ENCODE measurements at regions not wholly inside any gene's neighbourhood (a gene's known extent, or its start where the extent isn't known, plus 50 kb on each side); places are given as distances from the start of the nearest gene placed in this dataset.

DNA sequence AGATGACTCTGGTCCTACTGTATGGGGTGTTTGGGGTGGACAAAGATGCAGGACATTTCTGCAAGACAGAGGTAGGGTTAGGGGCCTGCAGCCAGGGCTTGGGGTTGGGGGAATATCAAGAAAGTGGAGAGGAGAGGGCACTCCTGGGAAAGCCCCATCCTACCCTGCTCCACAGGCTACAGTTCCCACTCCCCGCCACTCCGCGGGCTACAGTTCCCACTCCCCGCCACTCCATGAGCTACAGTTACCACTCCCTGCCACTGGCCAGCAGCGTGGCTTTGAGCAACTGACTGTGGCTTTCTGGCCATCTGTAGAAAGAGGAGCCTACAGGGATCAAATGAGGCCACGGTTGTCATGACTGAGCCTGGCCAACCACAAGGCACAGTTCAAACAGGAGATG, 93.8 kb upstream of the GRIK3 start:
- DNase-seq (ENCODE audit: low spot score), result no peak

DNA sequence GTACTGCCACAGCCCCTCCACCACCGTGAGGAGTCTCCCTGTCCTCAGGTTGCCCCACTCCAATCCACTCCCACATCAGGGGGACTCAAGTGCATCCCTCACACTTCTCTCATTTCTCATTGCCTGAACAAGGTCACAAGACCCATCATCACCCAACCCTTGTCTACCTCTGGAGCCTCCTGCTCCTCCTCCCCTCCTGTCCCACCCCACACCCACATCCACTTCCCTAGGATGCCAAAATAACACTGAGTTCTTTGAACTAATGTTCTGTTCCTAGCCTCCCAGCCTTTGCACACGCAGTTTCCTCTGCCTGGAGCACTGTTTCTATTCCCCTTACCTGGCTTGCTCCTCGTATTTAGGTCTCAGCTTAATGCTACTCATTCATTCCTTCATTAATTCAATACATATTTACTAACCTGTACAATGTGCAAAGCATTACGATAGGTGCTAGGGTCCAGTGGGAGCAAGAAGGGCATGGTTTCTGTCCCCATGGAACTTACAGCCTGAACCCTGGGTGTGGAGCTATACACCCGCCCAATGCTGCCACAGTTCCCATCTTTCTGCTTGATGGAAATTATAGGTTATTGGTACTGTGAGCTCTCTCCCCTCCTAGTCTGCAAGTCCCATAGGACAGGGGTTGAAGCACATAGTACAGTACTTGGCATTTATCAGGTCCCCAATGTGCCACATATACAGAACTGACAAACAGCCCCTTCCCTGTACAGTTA, 96.1 kb upstream of the GRIK3 start:
- DNase-seq (ENCODE audit: low spot score), result no peak

DNA sequence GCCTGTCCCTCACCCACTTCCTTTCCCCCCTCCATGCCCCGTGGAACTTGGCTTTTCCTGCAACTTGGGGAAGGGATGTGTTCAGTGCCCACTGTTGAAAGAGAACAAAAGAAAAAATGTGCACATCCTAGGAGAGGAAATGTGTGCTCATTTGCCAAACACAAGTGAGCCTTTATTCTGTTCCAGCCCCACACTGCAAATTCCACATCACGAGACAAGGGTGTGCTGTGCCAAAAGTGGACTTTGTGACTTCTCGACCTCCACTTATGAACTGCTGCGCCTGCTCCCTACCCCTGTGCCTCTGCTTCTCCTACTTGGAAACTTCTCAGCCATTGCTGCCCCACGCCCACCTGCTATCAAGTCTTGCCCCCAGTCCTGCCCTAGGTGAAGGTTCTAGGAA, 97.0 kb upstream of the GRIK3 start:
- no peak for DNase-seq (ENCODE audit: low spot score)

DNA sequence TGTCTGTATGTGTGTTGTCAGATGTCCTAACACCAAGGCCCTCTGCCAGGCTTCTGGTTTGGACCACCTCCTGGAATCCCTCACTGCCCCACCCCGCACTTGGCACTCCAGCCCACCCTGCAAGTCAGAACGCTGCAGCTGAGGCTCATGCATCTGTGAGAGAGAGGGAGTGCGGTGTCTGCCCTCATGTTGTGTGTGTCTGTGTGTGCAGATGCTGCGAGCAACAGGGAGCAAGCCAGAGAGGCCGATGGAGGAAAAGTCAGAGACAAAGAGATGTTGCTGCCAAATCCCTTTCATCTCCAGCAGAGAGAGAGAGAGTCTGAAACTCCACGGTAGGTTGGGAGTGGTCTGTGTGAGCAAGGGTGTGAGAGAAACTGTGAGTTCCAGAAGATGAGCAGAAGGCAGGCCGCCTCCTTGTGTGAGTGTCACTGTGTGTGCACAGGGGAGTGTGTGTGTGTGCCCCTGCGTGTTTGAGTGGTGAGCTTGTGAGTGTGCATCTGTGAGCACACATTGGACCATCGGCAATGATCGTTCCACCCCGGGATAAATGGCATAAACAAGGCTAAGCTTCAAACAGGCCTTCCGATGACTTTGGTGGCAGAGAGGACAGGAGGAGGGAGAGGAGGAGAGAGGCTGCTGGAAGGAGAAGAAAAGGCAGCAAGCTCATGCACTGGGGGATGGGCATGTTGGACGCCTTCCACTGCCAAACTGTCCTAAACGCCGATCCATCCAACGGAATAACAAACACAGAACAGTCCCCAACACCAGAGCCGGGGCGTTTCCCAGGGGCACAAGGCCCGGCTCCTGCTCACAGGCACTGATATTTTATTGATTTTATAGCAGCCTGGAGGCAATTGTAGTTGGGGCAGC, 99.2 kb upstream of the GRIK3 start:
- peak; percentile 5 for DNase-seq (ENCODE audit: low spot score)

DNA sequence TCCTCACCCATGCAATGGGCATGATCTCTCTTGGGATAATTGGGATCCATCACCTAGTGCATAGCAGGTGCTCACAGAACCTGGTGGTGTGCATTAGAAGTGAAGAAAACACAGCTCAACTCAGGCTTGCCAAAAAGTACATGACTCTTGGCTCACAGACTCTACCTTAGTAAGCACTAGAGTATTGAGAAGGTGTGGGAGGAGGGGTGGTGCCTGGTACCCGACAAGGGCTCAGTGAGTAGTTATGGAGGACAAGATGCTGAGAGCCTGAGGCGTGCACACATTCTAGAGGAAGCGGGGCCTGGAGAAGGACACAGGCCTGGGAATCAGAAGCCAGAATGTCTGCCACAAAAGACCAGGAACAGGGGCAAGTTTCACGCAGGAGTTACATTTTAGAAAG, 100.3 kb upstream of the GRIK3 start:
- no peak for DNase-seq (ENCODE audit: low spot score)

DNA sequence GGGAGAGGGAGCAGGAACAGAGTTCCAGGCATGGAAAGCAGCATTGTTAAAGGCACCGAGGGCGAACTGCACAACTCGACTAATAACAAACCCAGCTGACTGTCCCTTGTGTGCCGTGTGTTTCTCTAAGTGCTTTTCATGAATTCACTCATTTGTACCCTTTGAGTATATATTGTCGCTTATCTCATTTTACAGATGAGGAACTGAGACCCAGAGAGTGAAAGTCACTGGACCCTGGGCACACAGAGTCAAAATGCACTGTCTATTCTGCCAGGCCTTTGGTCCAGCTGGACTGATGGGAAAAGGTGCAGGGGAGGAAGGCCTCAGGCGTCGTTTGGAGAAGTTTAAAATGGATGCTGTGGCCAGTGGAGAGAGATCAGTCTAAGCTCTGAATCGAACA, 100.7 kb upstream of the GRIK3 start:
- DNase-seq (ENCODE audit: low spot score), result no peak

DNA sequence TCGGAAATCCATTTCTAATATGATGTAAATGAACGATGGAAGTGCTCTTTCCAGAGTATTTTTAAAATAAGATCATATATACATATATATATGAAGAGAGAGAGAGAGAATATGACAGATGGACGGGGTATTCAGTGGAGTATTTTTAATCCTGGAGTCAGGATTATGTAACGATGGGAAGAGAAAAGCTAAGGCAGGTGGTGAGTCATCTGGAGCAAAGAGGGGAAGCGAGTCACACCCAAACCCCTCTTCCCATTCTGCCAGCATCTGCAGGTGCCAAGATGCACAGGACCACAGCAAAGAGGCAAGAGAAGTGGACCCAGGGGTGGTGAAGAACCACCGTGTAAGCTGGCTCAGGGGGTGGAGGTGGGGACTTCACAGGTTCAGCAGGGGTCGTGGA, 102.7 kb upstream of the GRIK3 start:
- DNase-seq (ENCODE audit: low spot score), result no peak

DNA sequence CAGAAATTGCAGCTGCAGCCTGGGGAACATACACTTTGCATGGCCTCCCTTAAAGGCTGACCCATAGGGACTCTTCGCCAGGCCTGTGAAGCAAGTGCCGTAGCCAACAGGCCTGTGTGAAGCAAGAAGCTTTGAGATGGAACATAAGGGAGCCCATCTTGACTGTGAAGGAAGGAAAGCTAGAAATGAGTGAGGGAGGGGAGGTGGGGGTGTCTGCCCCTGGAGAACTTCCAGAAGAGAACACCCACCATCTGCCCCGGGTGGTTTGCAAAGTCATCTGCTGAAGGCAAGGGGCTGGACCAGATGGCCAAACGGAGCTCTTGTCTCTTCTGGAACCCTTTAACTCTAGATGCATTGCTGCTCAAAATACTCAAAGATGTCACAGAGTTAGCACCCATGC, 103.3 kb upstream of the GRIK3 start:
- DNase-seq (ENCODE audit: low spot score), result no peak

DNA sequence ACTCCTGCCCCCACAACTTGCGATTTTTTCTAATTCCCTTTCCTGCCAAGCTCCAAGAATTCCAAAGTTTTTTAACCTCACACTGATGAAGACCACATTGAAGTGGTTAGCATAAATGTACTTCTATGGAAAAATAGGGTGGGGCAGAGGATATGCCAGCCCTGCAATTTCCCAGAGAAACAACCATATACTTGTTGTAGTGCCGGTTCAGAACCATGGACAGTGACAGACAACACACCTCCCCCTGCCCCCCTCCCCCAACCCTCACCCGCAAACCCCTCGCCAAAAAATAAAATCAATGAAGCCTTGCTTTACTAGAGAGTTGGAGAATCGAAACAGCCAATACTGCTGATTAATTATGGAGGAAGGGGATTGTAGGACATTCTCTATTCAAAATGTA, 109.5 kb upstream of the GRIK3 start:
- no peak for DNase-seq (ENCODE audit: low spot score)

DNA sequence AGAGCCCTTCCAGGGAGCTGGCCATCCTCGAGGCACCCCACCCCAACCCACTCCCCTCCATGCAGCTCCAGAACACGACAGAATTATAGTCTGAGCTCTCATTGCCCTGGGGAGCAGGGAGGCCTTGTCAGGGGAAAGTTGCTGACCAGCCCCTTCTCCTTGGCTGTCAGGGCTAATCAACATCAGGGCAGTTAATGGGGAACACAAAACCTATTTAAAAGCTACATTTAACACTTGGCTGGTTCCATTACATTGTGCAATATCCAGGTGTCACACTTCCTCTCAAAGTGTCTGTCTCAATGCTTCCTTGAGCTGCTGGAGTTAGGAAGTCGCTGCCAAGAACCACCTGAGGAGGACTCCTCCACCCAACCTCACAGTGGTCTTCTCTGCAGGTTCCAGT, 111.8 kb upstream of the GRIK3 start:
- DNase-seq (ENCODE audit: low spot score), result no peak

DNA sequence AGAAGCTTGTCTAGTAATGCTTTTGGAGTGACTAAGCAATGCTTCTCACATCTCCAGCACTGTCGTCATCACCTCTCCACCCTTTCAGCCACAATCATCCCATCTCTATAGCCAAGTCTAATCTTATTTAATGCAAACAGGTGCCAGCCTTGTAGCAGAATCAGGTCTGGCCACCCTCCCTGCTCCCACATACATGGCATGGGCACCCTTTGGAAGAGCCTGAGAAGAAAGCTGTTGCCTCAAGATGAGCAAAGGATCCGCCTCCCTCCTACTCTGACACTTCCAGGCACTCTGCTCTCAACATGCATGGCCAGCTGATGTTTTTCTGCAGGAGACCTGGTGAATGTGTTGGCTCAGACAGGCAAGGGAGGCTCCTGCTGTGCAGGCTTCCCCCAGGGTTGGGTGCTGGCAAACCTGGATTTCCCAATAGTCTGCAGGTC, 113.1 kb upstream of the GRIK3 start:
- no peak for DNase-seq (ENCODE audit: low spot score)

DNA sequence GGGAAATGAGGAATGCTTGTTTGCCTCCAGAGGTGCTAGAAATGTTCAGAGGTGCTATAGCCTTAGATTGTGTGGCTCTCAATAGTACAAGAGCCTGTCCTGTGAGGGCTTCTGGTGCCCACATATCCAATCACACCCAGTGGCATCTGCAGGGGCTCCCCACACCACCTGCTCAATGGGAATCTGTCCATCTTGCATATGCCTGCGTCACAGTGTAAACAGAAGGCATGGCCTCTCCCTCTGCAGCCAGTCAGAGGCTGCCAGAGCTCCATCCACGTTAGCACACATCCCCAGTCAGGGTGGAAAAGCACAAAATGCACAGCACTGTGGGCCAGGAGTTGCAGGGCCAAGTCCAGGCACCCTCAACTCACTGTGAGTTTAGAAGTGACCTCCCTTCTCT, 113.6 kb upstream of the GRIK3 start:
- no peak for DNase-seq (ENCODE audit: low spot score)

DNA sequence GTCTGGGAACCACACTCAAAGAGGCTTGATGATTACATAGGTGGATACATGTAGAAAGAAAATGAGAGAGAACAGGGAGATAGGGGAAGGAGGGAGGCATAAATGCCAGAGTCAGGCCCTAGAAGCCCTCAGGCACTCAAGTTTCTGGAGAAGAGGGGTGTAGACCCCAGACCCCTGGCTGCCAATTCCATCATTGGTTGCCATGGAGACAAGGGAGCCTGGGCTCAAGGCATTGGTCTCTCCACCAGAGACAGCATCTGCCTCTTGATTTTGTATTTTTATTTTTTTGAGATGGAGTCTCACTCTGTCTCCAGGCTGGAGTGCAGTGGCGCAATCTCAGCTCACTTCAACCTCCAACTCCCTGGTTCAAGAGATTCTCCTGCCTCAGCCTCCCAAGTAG, 114.3 kb upstream of the GRIK3 start:
- no peak for DNase-seq (ENCODE audit: low spot score)

DNA sequence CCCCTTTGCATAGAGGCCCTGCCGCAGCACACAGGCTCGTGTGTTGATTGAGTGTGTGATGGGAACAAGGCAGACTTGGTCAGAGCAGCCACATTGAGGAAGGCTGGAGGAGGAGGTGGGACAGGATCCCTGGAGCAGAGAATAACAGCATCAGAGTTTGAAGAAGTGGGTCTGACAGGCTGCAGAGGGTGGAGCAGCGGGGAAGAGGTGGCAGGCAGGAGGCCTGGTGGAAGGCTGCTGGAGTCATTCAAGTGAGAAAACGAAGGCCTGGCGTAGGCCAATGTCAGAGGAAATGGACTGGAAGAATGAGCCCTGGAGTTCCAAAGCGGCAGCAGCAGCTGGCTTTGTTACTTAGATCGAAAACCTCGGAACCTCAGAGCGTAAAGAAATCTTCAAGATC, 115.0 kb upstream of the GRIK3 start:
- DNase-seq (ENCODE audit: low spot score), result no peak

DNA sequence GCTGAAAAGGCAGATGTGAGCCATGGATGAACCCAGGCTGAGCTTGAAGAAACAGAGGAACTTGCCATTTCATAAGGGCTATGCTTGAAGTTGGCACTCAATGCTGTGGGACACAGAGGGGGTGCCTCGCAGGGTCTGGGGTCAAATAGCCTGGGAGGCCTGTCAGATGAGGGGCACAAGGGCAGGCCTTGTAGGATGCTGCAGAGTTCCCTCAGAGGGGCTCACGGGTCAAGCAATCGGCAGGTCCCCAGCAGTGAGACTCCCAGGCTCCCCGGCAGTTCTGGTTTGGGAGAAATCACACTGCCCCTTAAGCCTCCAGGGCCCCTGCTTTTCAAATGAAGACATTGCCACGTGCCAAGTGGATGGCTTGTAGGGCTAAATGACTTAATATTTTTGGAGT, 116.7 kb upstream of the GRIK3 start:
- no peak for DNase-seq (ENCODE audit: low spot score)

DNA sequence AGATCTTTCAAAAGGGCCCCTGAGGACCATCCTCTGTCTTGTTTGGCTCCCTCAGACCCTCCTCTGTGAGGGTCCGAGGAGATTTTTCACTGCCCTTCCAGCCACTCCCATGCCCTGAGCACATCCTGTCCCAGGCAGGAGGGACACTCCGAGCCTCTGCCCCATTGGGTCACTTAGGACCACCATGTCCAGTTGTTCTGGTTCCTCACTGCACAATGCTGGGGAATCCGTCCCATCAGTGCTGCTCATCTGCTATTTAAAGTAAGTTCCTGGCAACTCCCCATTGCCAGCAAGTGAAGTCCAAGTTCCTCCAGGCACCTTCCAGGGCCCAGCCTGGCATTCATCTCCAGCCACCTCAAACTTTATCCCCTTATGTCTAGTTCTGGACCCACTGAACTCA, 117.5 kb upstream of the GRIK3 start:
- no peak for DNase-seq (ENCODE audit: low spot score)

DNA sequence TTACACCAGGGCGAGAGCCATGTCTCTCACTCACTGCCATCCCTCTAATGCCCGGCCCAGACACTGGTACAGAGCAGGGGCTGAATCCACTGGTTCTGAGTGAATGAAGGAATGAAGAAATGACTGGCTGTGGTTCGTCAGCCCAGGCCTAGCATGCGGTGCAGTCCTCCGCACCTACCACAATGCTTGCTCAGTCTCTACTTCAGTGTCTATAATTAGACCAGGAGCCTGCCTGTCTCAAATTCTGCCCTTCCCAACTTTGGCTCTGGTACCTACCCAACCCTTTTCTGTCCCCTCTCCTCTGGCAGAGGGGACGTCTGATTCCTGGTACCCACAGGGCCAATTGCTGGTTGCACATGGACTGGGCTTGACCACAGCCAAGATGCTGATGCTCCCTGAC, 118.2 kb upstream of the GRIK3 start:
- DNase-seq (ENCODE audit: low spot score), result no peak

DNA sequence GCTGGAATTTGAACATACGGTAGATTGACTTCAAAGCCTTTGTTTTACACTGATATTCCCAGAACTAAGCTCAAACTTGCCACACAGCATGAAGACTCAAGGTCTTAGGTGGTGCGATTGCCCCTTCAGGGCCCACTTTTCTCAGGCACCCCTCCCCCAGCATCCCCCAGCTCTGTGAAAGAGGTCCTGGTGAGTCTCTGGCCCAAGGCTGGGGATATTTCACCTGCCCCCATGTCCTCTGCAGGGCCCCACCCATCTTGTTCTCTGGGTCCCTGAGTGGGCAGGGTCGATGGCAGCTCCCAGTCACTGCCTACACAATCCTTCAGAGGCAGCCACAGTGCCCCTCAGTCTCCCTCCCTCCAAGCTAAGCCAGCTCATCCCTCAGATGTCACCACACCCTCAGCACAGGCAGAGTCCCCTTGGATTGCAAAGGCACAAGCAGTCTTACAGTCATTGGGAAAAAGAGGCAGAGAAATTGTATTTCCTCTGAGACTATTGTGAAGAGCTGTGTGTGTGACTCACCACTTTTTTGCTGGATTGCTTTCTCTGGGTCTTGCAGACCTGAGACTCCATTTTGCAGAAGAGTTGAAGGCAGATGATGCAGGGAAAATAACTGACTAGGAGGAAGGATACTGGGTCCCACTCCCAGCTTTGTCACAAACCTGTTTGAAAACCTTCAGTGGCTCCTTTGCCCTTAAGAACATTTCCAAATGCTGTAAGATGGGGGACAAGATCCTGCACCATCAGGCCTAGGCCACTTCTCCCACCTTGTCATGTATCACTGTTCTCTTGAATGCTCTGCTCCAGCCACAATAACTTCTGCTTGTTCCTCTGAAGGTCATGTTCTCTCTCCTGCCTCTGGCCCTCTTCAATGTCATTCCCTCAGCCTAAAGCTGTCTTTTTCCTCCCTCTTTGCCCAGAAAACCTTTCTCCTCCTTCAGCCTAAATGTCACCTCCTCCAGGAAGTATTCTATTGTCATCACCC, 119.1 kb upstream of the GRIK3 start:
- no peak for DNase-seq (ENCODE audit: low spot score)

DNA sequence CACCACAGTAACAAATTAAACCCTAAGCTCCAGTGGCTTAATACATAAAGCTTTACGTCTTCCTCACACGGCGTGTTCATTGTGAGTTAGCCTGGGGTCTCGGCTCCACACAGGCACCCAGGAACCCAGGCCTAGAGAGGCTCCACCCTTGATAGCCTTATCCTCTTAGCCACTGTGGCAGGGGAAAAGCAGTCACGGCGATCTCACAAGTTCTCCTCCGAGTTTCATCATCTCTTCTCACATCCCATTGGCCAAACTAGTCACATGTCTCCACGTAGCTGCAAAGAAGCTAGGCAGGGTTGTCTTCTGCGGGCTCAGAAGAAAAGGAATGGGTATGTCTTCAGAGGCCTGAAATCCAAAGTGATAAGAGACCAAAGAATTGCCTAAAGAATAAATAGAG, 122.3 kb upstream of the GRIK3 start:
- no peak for DNase-seq (ENCODE audit: low spot score)

DNA sequence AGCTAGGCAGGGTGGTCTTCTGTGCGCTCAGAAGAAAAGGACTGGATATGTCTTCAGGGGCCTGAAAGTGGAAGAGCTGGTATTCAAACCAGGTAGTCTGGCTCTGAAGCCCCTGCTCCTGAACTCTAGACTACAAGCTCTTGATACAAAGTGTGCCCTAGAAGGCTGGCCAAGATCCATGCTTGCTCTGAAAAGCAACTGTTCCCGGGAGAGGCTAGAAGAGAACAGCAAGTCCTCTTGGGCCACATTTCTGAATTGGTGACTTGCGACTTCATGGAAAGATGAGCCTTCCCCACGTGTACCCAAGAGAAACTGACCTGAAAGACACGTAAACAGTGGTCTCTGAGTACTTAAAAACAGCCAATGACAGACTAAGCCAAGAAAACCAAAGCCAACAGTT, 123.3 kb upstream of the GRIK3 start:
- no peak for DNase-seq (ENCODE audit: low spot score)

DNA sequence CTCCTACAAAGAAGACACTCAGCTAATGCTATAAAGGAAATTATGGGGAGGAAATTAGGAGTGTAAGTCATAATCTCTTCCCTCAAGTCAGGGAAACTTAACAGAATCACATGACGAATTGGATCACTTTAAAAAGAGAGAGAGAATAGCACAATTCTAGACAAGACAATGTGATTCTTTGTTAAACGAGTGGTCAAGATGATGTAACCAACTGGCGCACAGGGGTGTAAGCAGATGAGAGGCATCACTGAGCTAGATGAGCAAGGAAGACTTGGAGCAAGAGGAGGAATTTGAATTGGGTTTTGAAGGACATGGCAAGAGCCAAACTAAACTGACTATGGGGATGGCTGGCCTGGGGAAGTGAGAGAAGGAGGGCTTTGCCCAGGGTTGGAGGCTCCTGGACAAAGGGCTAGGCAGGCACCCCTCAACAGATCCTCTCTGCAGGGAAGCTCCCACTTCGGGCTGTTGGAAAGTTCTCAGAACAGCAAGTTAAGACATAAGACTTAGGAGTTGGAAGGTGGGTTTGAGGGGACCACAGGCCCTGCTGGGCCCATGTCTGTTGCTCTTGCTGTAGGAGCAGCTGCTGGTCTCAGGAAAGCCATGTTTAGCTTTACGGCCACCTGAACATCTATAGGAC, 123.9 kb upstream of the GRIK3 start:
- no peak for DNase-seq (ENCODE audit: low spot score)

DNA sequence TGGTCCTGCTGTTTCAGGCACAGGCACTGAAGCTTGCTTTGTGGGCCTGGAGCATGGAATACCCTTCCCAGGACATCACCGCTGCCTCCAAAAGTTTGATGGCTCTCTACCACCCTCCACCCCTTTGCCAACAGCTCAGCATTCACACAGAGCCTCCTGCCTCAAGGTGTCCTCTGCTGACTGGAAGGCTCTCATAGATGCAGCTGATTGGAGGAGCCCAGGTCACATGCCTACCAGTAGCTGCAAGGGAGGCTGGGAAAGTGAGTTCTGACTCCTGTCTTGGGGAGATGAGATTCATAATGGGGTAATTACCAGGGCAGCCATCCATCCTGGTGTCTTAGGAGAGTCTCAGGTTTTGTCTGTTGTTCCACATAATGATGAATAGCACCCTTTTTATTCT, 124.8 kb upstream of the GRIK3 start:
- no peak for DNase-seq (ENCODE audit: low spot score)

All from umbilical cord (tissue), 1 donor.